WTC11 (cell line): ENCODE measurements at regions not wholly inside any gene's neighbourhood (a gene's known extent, or its start where the extent isn't known, plus 50 kb on each side); places are given as distances from the start of the nearest gene placed in this dataset.
A peak's percentile ranks its signal among the peaks of the same experiment; 100 is the strongest.

ENCODE experiments used
- ATAC-seq: fragments of 200-7000 bp; cut with Tn5 transposase; 2 replicates; pipeline ENCODE4 v1.10.0; 2021; ENCODE audit warnings: mild to moderate bottlenecking, moderate library complexity
- CTCF ChIA-PET: fragments of 300-600 bp; sonication (Branson Sonifier 250); formaldehyde crosslinking; loops from one replicate; lab custom pipeline; 2021; ENCODE audit warnings: antibody characterized with exemption; lab: Charles Lee
- POLR2A ChIA-PET: fragments of 350-600 bp; sonication (Branson Sonifier 250); formaldehyde crosslinking; loops from one replicate; lab custom pipeline; 2021; ENCODE audit warnings: antibody characterized with exemption; lab: Charles Lee
- DNase-seq: peaks from one replicate; pipeline ENCODE4 v3.0.0; 2021; ENCODE audit warnings: low spot score
- H3K27ac Mint-ChIP-seq: 2 replicates; pipeline ENCODE4 v1.8.0; 2021; ENCODE audit warnings: mixed read lengths
- H3K27me3 Mint-ChIP-seq: 2 replicates; pipeline ENCODE4 v1.8.0; 2021; ENCODE audit warnings: low read depth, mild to moderate bottlenecking, moderate library complexity, mixed read lengths
- H3K36me3 Mint-ChIP-seq: 2 replicates; pipeline ENCODE4 v1.8.0; 2021; ENCODE audit warnings: mixed read lengths
- H3K4me1 Mint-ChIP-seq: 2 replicates; pipeline ENCODE4 v1.8.0; 2022; ENCODE audit warnings: mixed read lengths
- H3K4me3 Mint-ChIP-seq: 2 replicates; pipeline ENCODE4 v1.8.0; 2021; ENCODE audit warnings: mild to moderate bottlenecking, moderate library complexity, mixed read lengths
- H3K9me3 Mint-ChIP-seq: 2 replicates; pipeline ENCODE4 v1.8.0; 2021; ENCODE audit warnings: mixed read lengths
- ATF1 ChIP-seq: sonication (generic); formaldehyde crosslinking; IDR thresholded peaks from 2 replicates; pipeline ENCODE4 v1.8.1; 2023; ENCODE audit warnings: mild to moderate bottlenecking, moderate library complexity, missing genetic modification reagents
- CREB1 ChIP-seq: sonication (generic); formaldehyde crosslinking; IDR thresholded peaks from 2 replicates; pipeline ENCODE4 v1.8.0; 2023; ENCODE audit warnings: mild to moderate bottlenecking, missing genetic modification reagents
- CREM ChIP-seq: sonication (generic); formaldehyde crosslinking; IDR thresholded peaks from 2 replicates; pipeline ENCODE4 v1.8.1; 2022; ENCODE audit warnings: mild to moderate bottlenecking, missing genetic modification reagents, moderate library complexity
- E2F4 ChIP-seq: sonication (generic); formaldehyde crosslinking; IDR thresholded peaks from 2 replicates; pipeline ENCODE4 v1.8.1; 2022; ENCODE audit warnings: low read depth, mild to moderate bottlenecking, moderate library complexity, missing genetic modification reagents, borderline replicate concordance
- ERG ChIP-seq: fragments of 250-450 bp; sonication (Bioruptor Pico); IDR thresholded peaks from 2 replicates; pipeline ENCODE4 v1.8.0; 2021; ENCODE audit warnings: mild to moderate bottlenecking
- GABPB1 ChIP-seq: sonication (generic); formaldehyde crosslinking; IDR thresholded peaks from 2 replicates; pipeline ENCODE4 v1.8.1; 2023; ENCODE audit warnings: mild to moderate bottlenecking, missing genetic modification reagents
- HMGXB4 ChIP-seq: sonication (generic); formaldehyde crosslinking; IDR thresholded peaks from 2 replicates; pipeline ENCODE4 v1.8.1; 2023; ENCODE audit warnings: mild to moderate bottlenecking, moderate library complexity, missing genetic modification reagents
- MYBL2 ChIP-seq: sonication (generic); formaldehyde crosslinking; IDR thresholded peaks from 2 replicates; pipeline ENCODE4 v1.8.1; 2023; ENCODE audit warnings: mild to moderate bottlenecking, moderate library complexity, missing genetic modification reagents
- NFE2L1 ChIP-seq: sonication (generic); formaldehyde crosslinking; IDR thresholded peaks from 2 replicates; pipeline ENCODE4 v1.8.1; 2023; ENCODE audit warnings: missing genetic modification reagents
- NR3C1 ChIP-seq: sonication (generic); formaldehyde crosslinking; conservative IDR thresholded peaks from 2 replicates; pipeline ENCODE4 v1.8.1; 2023; ENCODE audit warnings: low read depth, mild to moderate bottlenecking, missing genetic modification reagents
- PRRX2 ChIP-seq: fragments of 250-450 bp; sonication (Bioruptor Pico); IDR thresholded peaks from 2 replicates; pipeline ENCODE4 v1.8.0; 2021; ENCODE audit warnings: mild to moderate bottlenecking
- SOX15 ChIP-seq: fragments of 250-450 bp; sonication (Bioruptor Pico); IDR thresholded peaks from 2 replicates; pipeline ENCODE4 v1.9.0; 2021; ENCODE audit warnings: mild to moderate bottlenecking
- SP1 ChIP-seq: sonication (generic); formaldehyde crosslinking; conservative IDR thresholded peaks from 2 replicates; pipeline ENCODE4 v1.8.1; 2022; ENCODE audit warnings: missing genetic modification reagents
- TEAD1 ChIP-seq: sonication (generic); formaldehyde crosslinking; IDR thresholded peaks from 2 replicates; pipeline ENCODE4 v1.8.0; 2022; ENCODE audit warnings: mild to moderate bottlenecking, missing genetic modification reagents
- ZNF121 ChIP-seq: sonication (generic); formaldehyde crosslinking; IDR thresholded peaks from 2 replicates; pipeline ENCODE4 v1.8.0; 2023; ENCODE audit warnings: missing genetic modification reagents
- ZNF219 ChIP-seq: sonication (generic); formaldehyde crosslinking; IDR thresholded peaks from 2 replicates; pipeline ENCODE4 v1.8.0; 2023; ENCODE audit warnings: missing genetic modification reagents, mild to moderate bottlenecking, borderline replicate concordance
- ZNF423 ChIP-seq: fragments of 250-450 bp; sonication (Bioruptor Pico); IDR thresholded peaks from 2 replicates; pipeline ENCODE4 v2.1.2; 2022; ENCODE audit warnings: mild to moderate bottlenecking, moderate library complexity
- ZNF532 ChIP-seq: fragments of 250-450 bp; sonication (Bioruptor Pico); IDR thresholded peaks from 2 replicates; pipeline ENCODE4 v1.9.0; 2021; ENCODE audit warnings: mild to moderate bottlenecking, borderline replicate concordance

- DNase-seq (no peak), ATAC-seq (no peak)
- Mint-ChIP-seq H3K27me3 (peaks cover 8% of the 10 kb centered on the region), H3K4me1 (no peaks in the 10 kb centered on the region), H3K4me3 (no peak overlapping the region), H3K36me3 (peaks cover 8% of the 10 kb centered on the region), H3K9me3 (peaks cover 39% of the 10 kb centered on the region)
- ChIA-PET CTCF (no interaction called here), POLR2A (no interaction called here)
- TF ChIP-seq E2F4 (CRISPR knock-in tag), result no peak
- TF ChIP-seq, all 79 proteins: peak for 0
- no peak overlapping the region for H3K27ac Mint-ChIP-seq
These were observed 95.0 kb downstream of the FAM53A start for GRCh38 chr4:1589098-1589497.

- H3K9me3 Mint-ChIP-seq, result peaks cover 42% of the 10 kb centered on the region
- CTCF ChIA-PET, result interaction anchor here (1.1 kb wide), 1 partner anchor 41 kb away, joined by 3 read pairs; no protein-coding TSS in a partner anchor
- no peak overlapping the region for H3K27ac Mint-ChIP-seq
- DNase-seq (peak; percentile 7), ATAC-seq (no peak)
- TF ChIP-seq ATF1 (CRISPR knock-in tag) (no peak), PRRX2 (CRISPR knock-in tag) (no peak), ERG (no peak), CREB1 (CRISPR knock-in tag) (no peak), GABPB1 (CRISPR knock-in tag) (no peak), CREM (CRISPR knock-in tag) (no peak), ZNF219 (CRISPR knock-in tag) (no peak), MYBL2 (CRISPR knock-in tag) (no peak), ZNF121 (CRISPR knock-in tag) (no peak), SOX15 (CRISPR knock-in tag) (no peak), ZNF532 (CRISPR knock-in tag) (no peak), HMGXB4 (CRISPR knock-in tag) (no peak), NR3C1 (CRISPR knock-in tag) (no peak)
- H3K4me1 Mint-ChIP-seq, result no peaks in the 10 kb centered on the region
- peaks cover 8% of the 10 kb centered on the region for H3K27me3 Mint-ChIP-seq
- POLR2A ChIA-PET, result no interaction called here
- peaks cover 8% of the 10 kb centered on the region for H3K36me3 Mint-ChIP-seq
- no peak overlapping the region for H3K4me3 Mint-ChIP-seq
These were observed 95.8 kb downstream of the FAM53A start for GRCh38 chr4:1588306-1588705.

- DNase-seq (peak; percentile 8), ATAC-seq (no peak)
- no peak overlapping the region for H3K4me3 Mint-ChIP-seq
- no peak overlapping the region for H3K27ac Mint-ChIP-seq
- H3K9me3 Mint-ChIP-seq, result peaks cover 28% of the 10 kb centered on the region
- H3K27me3 Mint-ChIP-seq, result peaks cover 9% of the 10 kb centered on the region; the same call in 1 of the 2 replicates
- TF ChIP-seq TEAD1, result no peak
- no peak for TF ChIP-seq ZNF423
- no peak for TF ChIP-seq SP1 (CRISPR knock-in tag)
- TF ChIP-seq ZNF121 (CRISPR knock-in tag), result no peak
- TF ChIP-seq NFE2L1 (CRISPR knock-in tag), result no peak
- POLR2A ChIA-PET, result no interaction called here
- peaks cover 4% of the 10 kb centered on the region for H3K4me1 Mint-ChIP-seq
- CTCF ChIA-PET, result no interaction called here
- no peaks in the 10 kb centered on the region for H3K36me3 Mint-ChIP-seq
These were observed 99.6 kb downstream of the FAM53A start for GRCh38 chr4:1584498-1584897.
